ENCODE measurements at regions not wholly inside any gene's neighbourhood (a gene's known extent, or its start where the extent isn't known, plus 50 kb on each side); places are given as distances from the start of the nearest gene placed in this dataset.
"Not testable (repeated sequence)": the region's sequence is repeated elsewhere in the genome, so short reads cannot be mapped to it uniquely, and the experiment has no call there.

- Histone ChIP-seq H3F3A (ENCODE audit: control insufficient read depth, insufficient read depth) (no peaks in the 10 kb centered on the region), H3K36me3 (ENCODE audit: control insufficient read depth, low read length) (no peaks in the 10 kb centered on the region), H3K27ac (ENCODE audit: low read depth, low read length) (no peak overlapping the region), H3K4me1 (ENCODE audit: control insufficient read depth, low read length) (peaks cover 5% of the 10 kb centered on the region; the same call in 1 of the 2 replicates), H3K27me3 (ENCODE audit: control insufficient read depth, low read length) (no peaks in the 10 kb centered on the region), H3K4me2 (ENCODE audit: low read length) (no peak overlapping the region), H3K9me2 (replicated peaks; ENCODE audit: control insufficient read depth, low read length) (no peaks in the 10 kb centered on the region), H3K79me2 (ENCODE audit: control insufficient read depth, low read length) (no peaks in the 10 kb centered on the region), H3K9me3 (ENCODE audit: control insufficient read depth, insufficient read depth, low read length) (no peaks in the 10 kb centered on the region), H4K20me1 (ENCODE audit: control insufficient read depth, insufficient read depth, low read depth, low read length) (no peaks in the 10 kb centered on the region), H3K4me3 (ENCODE audit: low read length) (no peak overlapping the region)
- no peak for TF ChIP-seq EZH2phosphoT487 (IDR thresholded peaks at IDR 0.05; ENCODE audit: borderline replicate concordance, low read length)
Measured at GRCh38 chr1:112818990-112819689, 104.0 kb upstream of the PPM1J start.

- no peaks in the 10 kb centered on the region for H3K79me2 ChIP-seq (ENCODE audit: control insufficient read depth, low read length)
- no peaks in the 10 kb centered on the region for H3K9me2 ChIP-seq (replicated peaks; ENCODE audit: control insufficient read depth, low read length)
- no peaks in the 10 kb centered on the region for H4K20me1 ChIP-seq (ENCODE audit: control insufficient read depth, insufficient read depth, low read depth, low read length)
- H3K9me3 ChIP-seq (ENCODE audit: control insufficient read depth, insufficient read depth, low read length): no peaks in the 10 kb centered on the region
- no peaks in the 10 kb centered on the region for H3F3A ChIP-seq (ENCODE audit: control insufficient read depth, insufficient read depth)
- H3K4me1 ChIP-seq (ENCODE audit: control insufficient read depth, low read length): peaks cover 5% of the 10 kb centered on the region; the same call in 1 of the 2 replicates
- no peak overlapping the region for H3K4me3 ChIP-seq (ENCODE audit: low read length)
- no peak overlapping the region for H3K27ac ChIP-seq (ENCODE audit: low read depth, low read length)
- no peaks in the 10 kb centered on the region for H3K36me3 ChIP-seq (ENCODE audit: control insufficient read depth, low read length)
- H3K27me3 ChIP-seq (ENCODE audit: control insufficient read depth, low read length): no peaks in the 10 kb centered on the region
- TF ChIP-seq CTCF (IDR thresholded peaks at IDR 0.05; ENCODE audit: low read depth, low read length, poor library complexity, severe bottlenecking) (no peak), EZH2phosphoT487 (IDR thresholded peaks at IDR 0.05; ENCODE audit: borderline replicate concordance, low read length) (no peak)
- no peak overlapping the region for H3K4me2 ChIP-seq (ENCODE audit: low read length)
Measured at GRCh38 chr1:112817555-112818373, 102.6 kb upstream of the PPM1J start.

GRCh38 chr1:112815376-112815775 is 100.2 kb upstream of the PPM1J start:
- H3K4me2 ChIP-seq (ENCODE audit: low read length): no peak overlapping the region
- no peak overlapping the region for H3K27ac ChIP-seq (ENCODE audit: low read depth, low read length)
- H3K4me3 ChIP-seq (ENCODE audit: low read length): no peak overlapping the region
- no peaks in the 10 kb centered on the region for H4K20me1 ChIP-seq (ENCODE audit: control insufficient read depth, insufficient read depth, low read depth, low read length)
- no peaks in the 10 kb centered on the region for H3K9me2 ChIP-seq (replicated peaks; ENCODE audit: control insufficient read depth, low read length)
- H3K36me3 ChIP-seq (ENCODE audit: control insufficient read depth, low read length): no peaks in the 10 kb centered on the region
- no peaks in the 10 kb centered on the region for H3K79me2 ChIP-seq (ENCODE audit: control insufficient read depth, low read length)
- no peaks in the 10 kb centered on the region for H3K9me3 ChIP-seq (ENCODE audit: control insufficient read depth, insufficient read depth, low read length)
- no peaks in the 10 kb centered on the region for H3F3A ChIP-seq (ENCODE audit: control insufficient read depth, insufficient read depth)
- H3K27me3 ChIP-seq (ENCODE audit: control insufficient read depth, low read length): no peaks in the 10 kb centered on the region
- TF ChIP-seq EZH2phosphoT487 (IDR thresholded peaks at IDR 0.05; ENCODE audit: borderline replicate concordance, low read length) (no peak), CTCF (IDR thresholded peaks at IDR 0.05; ENCODE audit: low read depth, low read length, poor library complexity, severe bottlenecking) (no peak)
- H3K4me1 ChIP-seq (ENCODE audit: control insufficient read depth, low read length): peaks cover 5% of the 10 kb centered on the region; the same call in 1 of the 2 replicates

- H3F3A ChIP-seq (ENCODE audit: control insufficient read depth, insufficient read depth); H3K4me3 ChIP-seq (ENCODE audit: low read length); H3K79me2 ChIP-seq (ENCODE audit: control insufficient read depth, low read length); H3K27ac ChIP-seq (ENCODE audit: low read depth, low read length); H3K27me3 ChIP-seq (ENCODE audit: control insufficient read depth, low read length); H4K20me1 ChIP-seq (ENCODE audit: control insufficient read depth, insufficient read depth, low read depth, low read length); H3K4me1 ChIP-seq (ENCODE audit: control insufficient read depth, low read length); H3K4me2 ChIP-seq (ENCODE audit: low read length); H3K36me3 ChIP-seq (ENCODE audit: control insufficient read depth, low read length); H3K9me3 ChIP-seq (ENCODE audit: control insufficient read depth, insufficient read depth, low read length); H3K9me2 ChIP-seq (replicated peaks; ENCODE audit: control insufficient read depth, low read length): not testable (repeated sequence)
Measured at GRCh38 chr1:112814645-112815044, 99.5 kb upstream of the PPM1J start.
